GM21515 (cell line): ENCODE measurements at regions not wholly inside any gene's neighbourhood (a gene's known extent, or its start where the extent isn't known, plus 50 kb on each side); places are given as distances from the start of the nearest gene placed in this dataset.

Experiments
- ATAC-seq: cut with Tn5 transposase; IDR thresholded peaks from one replicate; pipeline ENCODE4 v1.9.1; 2021; ENCODE audit not compliant: unreplicated experiment

- no peak for ATAC-seq
Observed at GRCh38 chr1:87194271-87194774, 134.4 kb upstream of the LMO4 start.

- ATAC-seq, result no peak
Observed at GRCh38 chr1:87194856-87195255, 133.8 kb upstream of the LMO4 start.

GRCh38 chr1:87196110-87196827, 132.4 kb upstream of the LMO4 start:
- ATAC-seq, result no peak

GRCh38 chr1:87197156-87197555, 131.5 kb upstream of the LMO4 start:
- ATAC-seq, result no peak

- ATAC-seq, result no peak
Observed at GRCh38 chr1:87197641-87198040, 131.0 kb upstream of the LMO4 start.

GRCh38 chr1:87200875-87201638, 127.6 kb upstream of the LMO4 start:
- no peak for ATAC-seq

GRCh38 chr1:87201768-87202167, 126.9 kb upstream of the LMO4 start:
- ATAC-seq, result no peak

GRCh38 chr1:87202451-87202850, 126.2 kb upstream of the LMO4 start:
- no peak for ATAC-seq

- ATAC-seq, result peak; percentile 95
Observed at GRCh38 chr1:87202922-87203655, 125.6 kb upstream of the LMO4 start.

GRCh38 chr1:87203904-87204303, 124.8 kb upstream of the LMO4 start:
- ATAC-seq, result no peak

- ATAC-seq, result no peak
Observed at GRCh38 chr1:87204441-87204840, 124.2 kb upstream of the LMO4 start.

GRCh38 chr1:87204921-87205320, 123.8 kb upstream of the LMO4 start:
- no peak for ATAC-seq

- no peak for ATAC-seq
Observed at GRCh38 chr1:87206044-87206831, 122.4 kb upstream of the LMO4 start.

GRCh38 chr1:87208080-87208479, 120.6 kb upstream of the LMO4 start:
- ATAC-seq, result no peak

GRCh38 chr1:87208931-87209330, 119.7 kb upstream of the LMO4 start:
- no peak for ATAC-seq

- no peak for ATAC-seq
Observed at GRCh38 chr1:87210151-87210550, 118.5 kb upstream of the LMO4 start.

GRCh38 chr1:87212431-87213134, 116.1 kb upstream of the LMO4 start:
- ATAC-seq, result no peak

- ATAC-seq, result no peak
Observed at GRCh38 chr1:87213135-87213515, 115.6 kb upstream of the LMO4 start.

- ATAC-seq, result no peak
Observed at GRCh38 chr1:87215592-87215991, 113.1 kb upstream of the LMO4 start.

- no peak for ATAC-seq
Observed at GRCh38 chr1:87218618-87219017, 110.1 kb upstream of the LMO4 start.
